Sigmoid colon (tissue), 6 donors: ENCODE measurements at regions not wholly inside any gene's neighbourhood (a gene's known extent, or its start where the extent isn't known, plus 50 kb on each side); places are given as distances from the start of the nearest gene placed in this dataset.

ENCODE experiments used
- DNase-seq: peaks from one replicate; pipeline ENCODE4 v3.0.0-alpha.2; 2019
- H3K27ac ChIP-seq, 4 donors: fragments of 200-600 bp; sonication (generic); one replicate each; pipeline ENCODE4 v1.5.1; 2016 to 2019; ENCODE audit warnings: mild to moderate bottlenecking in 1 of 4
- H3K27me3 ChIP-seq, 3 donors: fragments of 200-600 bp; sonication (generic); one replicate each; pipeline ENCODE4 v1.5.1; 2019; ENCODE audit warnings: mild to moderate bottlenecking in 1 of 3
- H3K36me3 ChIP-seq, 4 donors: fragments of 200-600 bp; sonication (generic); one replicate each; pipeline ENCODE4 v1.5.1; 2016 to 2019
- H3K4me1 ChIP-seq, 4 donors: fragments of 200-600 bp; sonication (generic); one replicate each; pipeline ENCODE4 v1.5.1; 2017 to 2019
- H3K4me3 ChIP-seq, 4 donors: fragments of 200-600 bp; sonication (generic); one replicate each; pipeline ENCODE4 v1.5.1; 2017 to 2019; ENCODE audit warnings: mild to moderate bottlenecking in 2 of 4, moderate library complexity in 1 of 4
- H3K9me3 ChIP-seq, 4 donors: fragments of 200-600 bp in 3 of 4; sonication (generic) in 3 of 4; one replicate each; pipeline versions ENCODE4 v1.5.1 to v1.6.1; 2013 to 2019
- EP300 ChIP-seq, 4 donors: sonication (generic); formaldehyde crosslinking; IDR thresholded peaks; one replicate each; pipeline ENCODE4 v1.6.1; 2017; ENCODE audit warnings: antibody characterized with exemption in 4 of 4
- POLR2A ChIP-seq, 2 donors: fragments of 450-650 bp; IDR thresholded peaks; one replicate each; pipeline ENCODE4 v1.6.1; 2016; ENCODE audit warnings: antibody characterized with exemption in 2 of 2, mild to moderate bottlenecking in 2 of 2, moderate library complexity in 2 of 2
- POLR2AphosphoS5 ChIP-seq, 4 donors: sonication (generic); formaldehyde crosslinking; IDR thresholded peaks; one replicate each; pipeline ENCODE4 v1.6.1; 2017; ENCODE audit warnings: antibody characterized with exemption in 4 of 4
- WGBS, 2 donors: extraction: QIAGEN DNeasy Blood & Tissue Kit; methylation state at CpG; one replicate each; pipeline ENCODE4 v1.1.7; 2013; 5-methylcytosine and 5-hydroxymethylcytosine counted together
- intact Hi-C: fragments of 100-400 bp; cut with DNase I; formaldehyde crosslinking; loops from one replicate; pipeline ENCODE4 v1.15.1; 2023
- TF ChIP-seq, protein P1 (sequence below), 4 experiments: fragments of 450-650 bp in 3 of 4; fragments of 200-600 bp in 1 of 4; IDR thresholded peaks; one replicate each; pipeline ENCODE4 v1.5.1; 2016 to 2019; ENCODE audit warnings: antibody characterized with exemption in 4 of 4, mild to moderate bottlenecking in 3 of 4, moderate library complexity in 2 of 4
- donor health status: healthy with polysubstance abuse.
- donor health status: healthy.

DNA sequence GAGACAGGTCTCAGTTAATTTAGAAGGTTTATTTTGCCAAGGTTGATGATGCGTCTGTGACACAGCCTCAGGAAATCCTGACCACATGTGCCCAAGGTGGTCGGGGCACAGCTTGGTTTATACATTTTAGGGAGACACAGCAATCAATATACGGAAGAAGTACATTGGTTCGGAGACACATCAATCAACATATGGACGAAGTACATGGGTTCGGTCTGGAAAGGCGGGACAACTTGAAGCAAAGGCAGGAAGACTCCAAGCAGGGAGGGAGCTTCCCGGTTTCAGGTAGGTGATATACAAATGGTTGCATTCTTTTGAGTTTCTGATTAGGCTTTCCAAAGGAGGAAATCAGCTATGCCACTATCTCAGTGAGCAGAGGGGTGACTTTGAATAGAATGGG is 225.2 kb upstream of the ZFP42 start:
- DNase-seq, result no peak
- no peaks in the 10 kb centered on the region for H3K9me3 ChIP-seq

DNA sequence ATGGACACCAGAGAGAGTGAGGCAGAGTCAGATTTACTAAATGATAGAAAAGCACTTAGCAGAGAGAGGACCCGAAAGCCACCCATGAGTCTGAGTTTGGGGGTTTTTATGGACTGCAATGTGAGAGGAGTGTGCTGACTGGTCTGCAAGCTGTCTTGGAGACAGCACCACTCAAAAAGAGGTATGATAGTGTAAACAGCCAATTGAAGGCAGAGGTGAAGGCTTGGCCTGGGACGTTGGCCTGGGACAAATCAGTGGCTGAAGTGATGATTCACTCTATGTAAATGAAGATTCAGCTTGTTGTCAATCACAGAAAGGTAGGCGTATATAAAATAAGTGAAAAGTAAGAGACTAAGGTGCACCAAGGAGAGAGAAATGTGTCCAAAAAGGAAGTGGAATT is 217.6 kb upstream of the ZFP42 start:
- 46 to 77% methylated on average over 3 of the region's 3 CpGs for WGBS, 2 donors
- H3K4me3 ChIP-seq, result no peak overlapping the region
- H3K9me3 ChIP-seq, result no peaks in the 10 kb centered on the region
- no peak overlapping the region for H3K27ac ChIP-seq
- TF ChIP-seq POLR2A (IDR thresholded peaks at IDR 0.05) (no peak), EP300 (IDR thresholded peaks at IDR 0.05) (no peak)
- TF ChIP-seq, protein P1, sequence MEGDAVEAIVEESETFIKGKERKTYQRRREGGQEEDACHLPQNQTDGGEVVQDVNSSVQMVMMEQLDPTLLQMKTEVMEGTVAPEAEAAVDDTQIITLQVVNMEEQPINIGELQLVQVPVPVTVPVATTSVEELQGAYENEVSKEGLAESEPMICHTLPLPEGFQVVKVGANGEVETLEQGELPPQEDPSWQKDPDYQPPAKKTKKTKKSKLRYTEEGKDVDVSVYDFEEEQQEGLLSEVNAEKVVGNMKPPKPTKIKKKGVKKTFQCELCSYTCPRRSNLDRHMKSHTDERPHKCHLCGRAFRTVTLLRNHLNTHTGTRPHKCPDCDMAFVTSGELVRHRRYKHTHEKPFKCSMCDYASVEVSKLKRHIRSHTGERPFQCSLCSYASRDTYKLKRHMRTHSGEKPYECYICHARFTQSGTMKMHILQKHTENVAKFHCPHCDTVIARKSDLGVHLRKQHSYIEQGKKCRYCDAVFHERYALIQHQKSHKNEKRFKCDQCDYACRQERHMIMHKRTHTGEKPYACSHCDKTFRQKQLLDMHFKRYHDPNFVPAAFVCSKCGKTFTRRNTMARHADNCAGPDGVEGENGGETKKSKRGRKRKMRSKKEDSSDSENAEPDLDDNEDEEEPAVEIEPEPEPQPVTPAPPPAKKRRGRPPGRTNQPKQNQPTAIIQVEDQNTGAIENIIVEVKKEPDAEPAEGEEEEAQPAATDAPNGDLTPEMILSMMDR (IDR thresholded peaks at IDR 0.05), result no peak
- no peaks in the 10 kb centered on the region for H3K36me3 ChIP-seq
- no peak for DNase-seq
- no peaks in the 10 kb centered on the region for H3K4me1 ChIP-seq
- intact Hi-C loops, result no loop called here
- H3K27me3 ChIP-seq, result no peaks in the 10 kb centered on the region

More for the DNA sequence above, 225.2 kb upstream of the ZFP42 start:
- TF ChIP-seq, protein P1 (IDR thresholded peaks at IDR 0.05), result no peak
- no peak for TF ChIP-seq POLR2A (IDR thresholded peaks at IDR 0.05)
- no peak for TF ChIP-seq EP300 (IDR thresholded peaks at IDR 0.05)
- TF ChIP-seq POLR2AphosphoS5 (IDR thresholded peaks at IDR 0.05), result no peak
- Histone ChIP-seq H3K27me3 (no peaks in the 10 kb centered on the region), H3K27ac (no peak overlapping the region), H3K36me3 (no peaks in the 10 kb centered on the region), H3K4me3 (no peak overlapping the region), H3K4me1 (no peaks in the 10 kb centered on the region)
- intact Hi-C loops, result no loop called here
- WGBS, 2 donors, result 94 to 96% methylated on average over 8 of the region's 8 CpGs

DNA sequence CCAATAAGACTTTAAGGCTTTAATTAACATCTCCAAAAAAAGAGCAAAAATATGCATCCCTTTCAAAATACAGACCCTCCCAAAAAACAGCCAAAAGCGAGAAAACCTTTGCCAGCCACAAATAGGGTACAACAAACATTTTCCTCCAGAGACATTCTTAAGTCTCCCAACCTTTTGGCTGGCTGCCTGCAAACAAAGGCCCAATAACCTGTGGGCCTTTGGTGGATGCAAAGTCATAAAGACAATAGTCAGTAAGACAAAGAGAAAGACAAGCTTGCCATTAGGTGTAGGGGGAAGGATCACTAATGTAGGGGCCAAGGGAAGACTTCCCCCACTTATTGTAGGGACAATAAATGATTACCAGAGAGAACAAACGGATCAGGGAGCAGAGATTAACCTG is 215.5 kb upstream of the ZFP42 start:
- H3K27ac ChIP-seq, result no peak overlapping the region
- no peaks in the 10 kb centered on the region for H3K27me3 ChIP-seq
- no peak overlapping the region for H3K4me3 ChIP-seq
- TF ChIP-seq EP300 (IDR thresholded peaks at IDR 0.05) (no peak), POLR2A (IDR thresholded peaks at IDR 0.05) (no peak), POLR2AphosphoS5 (IDR thresholded peaks at IDR 0.05) (no peak)
- TF ChIP-seq, protein P1 (IDR thresholded peaks at IDR 0.05), result no peak
- H3K36me3 ChIP-seq, result no peaks in the 10 kb centered on the region
- DNase-seq, result no peak
- intact Hi-C loops, result no loop called here
- H3K9me3 ChIP-seq, result peaks cover 0 to 3% (median 0%) of the 10 kb centered on the region in 4 donors
- H3K4me1 ChIP-seq, result no peaks in the 10 kb centered on the region
- 16 to 57% methylated on average over 2 of the region's 2 CpGs for WGBS, 2 donors

DNA sequence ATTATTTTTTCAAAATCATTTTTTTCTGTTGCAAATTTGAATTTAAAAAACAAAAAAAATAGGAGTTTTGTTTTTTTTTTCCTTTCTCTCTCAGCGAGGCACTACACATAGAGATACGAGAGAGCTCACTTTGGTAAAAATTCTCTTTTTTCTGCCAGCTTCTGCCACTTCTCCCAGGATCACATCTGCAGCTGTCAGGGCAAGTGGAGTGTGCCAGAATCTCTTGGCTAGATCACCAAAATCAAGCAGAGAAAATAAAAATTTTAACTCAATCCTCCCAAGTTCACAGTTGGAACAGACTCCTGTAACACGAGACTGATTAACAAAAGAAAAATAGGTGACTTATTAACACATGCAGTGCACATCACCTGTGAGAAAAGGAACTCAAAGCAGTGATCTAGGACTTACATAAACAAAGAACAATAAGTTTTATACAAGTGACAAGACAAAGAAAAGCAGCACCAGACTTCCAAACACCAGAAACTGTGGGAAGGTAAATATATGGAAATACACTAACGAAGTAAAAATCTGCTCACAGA is 213.2 kb upstream of the ZFP42 start:
- Histone ChIP-seq H3K4me1 (no peaks in the 10 kb centered on the region), H3K9me3 (peaks cover 0 to 3% (median 0%) of the 10 kb centered on the region in 4 donors), H3K27me3 (no peaks in the 10 kb centered on the region), H3K36me3 (no peaks in the 10 kb centered on the region), H3K27ac (no peak overlapping the region), H3K4me3 (no peak overlapping the region)
- intact Hi-C loops, result no loop called here
- no peak for DNase-seq
- TF ChIP-seq EP300 (IDR thresholded peaks at IDR 0.05) (no peak), POLR2AphosphoS5 (IDR thresholded peaks at IDR 0.05) (no peak), POLR2A (IDR thresholded peaks at IDR 0.05) (no peak)
- TF ChIP-seq, protein P1 (IDR thresholded peaks at IDR 0.05), result no peak
- 23 to 57% methylated on average over 4 of the region's 4 CpGs for WGBS, 2 donors

DNA sequence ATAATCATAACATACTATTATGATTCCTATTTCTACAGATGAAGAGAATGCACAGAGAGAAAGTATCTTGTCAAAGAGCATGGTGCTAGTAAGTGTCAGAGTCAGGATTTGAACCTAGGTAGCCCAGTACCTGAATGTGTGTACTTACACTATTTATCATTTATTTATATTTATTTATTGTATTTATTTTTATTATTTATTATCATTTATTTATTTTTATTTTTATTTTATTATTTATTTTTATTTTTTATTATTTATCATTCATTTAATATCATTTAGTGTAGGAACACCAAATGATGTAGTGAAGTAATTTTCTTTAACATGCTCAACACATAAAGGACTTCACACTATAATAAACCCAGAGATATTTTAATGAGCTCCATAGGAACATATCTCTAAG is 209.4 kb upstream of the ZFP42 start:
- H3K4me1 ChIP-seq, result no peaks in the 10 kb centered on the region
- no peak for DNase-seq
- H3K36me3 ChIP-seq, result no peaks in the 10 kb centered on the region
- TF ChIP-seq POLR2AphosphoS5 (IDR thresholded peaks at IDR 0.05), result no peak
- TF ChIP-seq, protein P1 (IDR thresholded peaks at IDR 0.05), result no peak
- no peak for TF ChIP-seq EP300 (IDR thresholded peaks at IDR 0.05)
- no peak for TF ChIP-seq POLR2A (IDR thresholded peaks at IDR 0.05)
- no peaks in the 10 kb centered on the region for H3K27me3 ChIP-seq
- H3K9me3 ChIP-seq, result peaks cover 0 to 3% (median 0%) of the 10 kb centered on the region in 4 donors
- intact Hi-C loops, result no loop called here
- no peak overlapping the region for H3K4me3 ChIP-seq
- no peak overlapping the region for H3K27ac ChIP-seq
